NB4 (cell line): ENCODE measurements at regions not wholly inside any gene's neighbourhood (a gene's known extent, or its start where the extent isn't known, plus 50 kb on each side); places are given as distances from the start of the nearest gene placed in this dataset.

Experiments
- MAX ChIP-seq: IDR thresholded peaks from 2 replicates; pipeline ENCODE4 v1.6.1; 2011; ENCODE audit warnings: low read depth, low read length
- POLR2A ChIP-seq: IDR thresholded peaks from 2 replicates; pipeline ENCODE4 v1.6.1; 2011; ENCODE audit warnings: mild to moderate bottlenecking; ENCODE audit not compliant: insufficient read length; ENCODE audit errors: extremely low read depth
- TF ChIP-seq, protein P1 (sequence below): IDR thresholded peaks from one replicate; pipeline ENCODE4 v1.5.1; 2012; ENCODE audit warnings: low read depth, low read length

- TF ChIP-seq MAX (no peak), POLR2A (no peak)
- TF ChIP-seq, protein P1, sequence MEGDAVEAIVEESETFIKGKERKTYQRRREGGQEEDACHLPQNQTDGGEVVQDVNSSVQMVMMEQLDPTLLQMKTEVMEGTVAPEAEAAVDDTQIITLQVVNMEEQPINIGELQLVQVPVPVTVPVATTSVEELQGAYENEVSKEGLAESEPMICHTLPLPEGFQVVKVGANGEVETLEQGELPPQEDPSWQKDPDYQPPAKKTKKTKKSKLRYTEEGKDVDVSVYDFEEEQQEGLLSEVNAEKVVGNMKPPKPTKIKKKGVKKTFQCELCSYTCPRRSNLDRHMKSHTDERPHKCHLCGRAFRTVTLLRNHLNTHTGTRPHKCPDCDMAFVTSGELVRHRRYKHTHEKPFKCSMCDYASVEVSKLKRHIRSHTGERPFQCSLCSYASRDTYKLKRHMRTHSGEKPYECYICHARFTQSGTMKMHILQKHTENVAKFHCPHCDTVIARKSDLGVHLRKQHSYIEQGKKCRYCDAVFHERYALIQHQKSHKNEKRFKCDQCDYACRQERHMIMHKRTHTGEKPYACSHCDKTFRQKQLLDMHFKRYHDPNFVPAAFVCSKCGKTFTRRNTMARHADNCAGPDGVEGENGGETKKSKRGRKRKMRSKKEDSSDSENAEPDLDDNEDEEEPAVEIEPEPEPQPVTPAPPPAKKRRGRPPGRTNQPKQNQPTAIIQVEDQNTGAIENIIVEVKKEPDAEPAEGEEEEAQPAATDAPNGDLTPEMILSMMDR, result no peak
Observed at GRCh38 chr21:22351076-22351475, 1352.9 kb downstream of the NCAM2 start.
